HK-2 (cell line): ENCODE measurements at regions not wholly inside any gene's neighbourhood (a gene's known extent, or its start where the extent isn't known, plus 50 kb on each side); places are given as distances from the start of the nearest gene placed in this dataset.

Experiments used
- DNase-seq: peaks from one replicate; pipeline ENCODE4 v3.0.0-alpha.2; 2018; ENCODE audit not compliant: unreplicated experiment

- DNase-seq = no peak
Observed at GRCh38 chr6:133693565-133693964, 195.3 kb upstream of the TCF21 start.

DNA sequence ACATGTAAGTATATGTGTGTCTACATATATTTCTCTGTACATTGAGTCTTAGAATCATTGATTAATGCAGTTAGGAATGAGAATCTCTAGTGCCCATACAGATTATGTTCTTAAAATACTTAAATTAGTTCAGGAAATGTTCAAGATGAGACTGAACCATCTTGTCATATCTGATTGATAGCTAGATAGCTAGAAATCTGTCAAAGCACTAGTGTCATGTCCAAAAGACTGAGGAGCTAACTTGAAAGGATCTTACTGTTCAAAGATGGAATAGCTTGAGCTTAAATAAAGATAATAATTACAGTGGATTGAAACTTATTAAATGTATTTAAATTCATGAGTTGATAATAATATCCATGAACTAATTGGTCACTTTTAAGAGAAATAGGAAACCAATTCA lies 191.7 kb upstream of the TCF21 start:
- DNase-seq = no peak

GRCh38 chr6:133697666-133698065 lies 191.2 kb upstream of the TCF21 start:
- DNase-seq = no peak

GRCh38 chr6:133698272-133698671 lies 190.6 kb upstream of the TCF21 start:
- no peak for DNase-seq

GRCh38 chr6:133699741-133700385 lies 189.1 kb upstream of the TCF21 start:
- no peak for DNase-seq

DNA sequence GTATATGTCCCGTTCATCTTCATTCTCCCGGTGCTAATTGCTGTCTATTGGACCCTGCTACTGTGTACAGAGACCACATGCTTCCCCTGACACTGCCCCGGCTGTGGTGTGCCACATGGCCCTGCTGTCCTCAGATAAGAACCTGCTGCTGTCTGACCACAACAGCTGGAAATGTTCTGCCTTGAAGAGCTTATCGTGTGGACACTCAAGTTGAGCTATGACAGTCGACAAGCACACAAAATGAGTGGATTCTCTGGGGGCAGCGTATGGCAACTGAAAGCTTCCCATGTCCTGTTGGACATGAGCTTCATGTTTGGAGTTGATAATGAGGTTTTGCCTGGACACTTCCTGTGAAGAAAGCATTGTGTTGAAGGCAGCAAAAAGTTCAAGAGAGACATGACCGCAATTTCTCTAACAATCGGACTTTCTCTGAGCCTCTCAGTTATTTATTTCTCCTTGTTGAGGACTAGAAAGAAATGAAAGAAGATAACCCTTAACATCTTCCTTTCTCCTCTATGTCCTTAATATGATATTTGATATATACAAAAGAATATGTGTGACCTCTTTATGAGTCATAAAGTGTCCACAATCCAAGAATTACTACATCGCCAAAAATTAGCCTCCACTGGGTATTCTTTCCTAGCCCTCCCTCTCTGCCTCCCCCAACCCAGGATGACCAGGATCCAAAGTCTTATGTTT lies 187.1 kb upstream of the TCF21 start:
- no peak for DNase-seq

DNA sequence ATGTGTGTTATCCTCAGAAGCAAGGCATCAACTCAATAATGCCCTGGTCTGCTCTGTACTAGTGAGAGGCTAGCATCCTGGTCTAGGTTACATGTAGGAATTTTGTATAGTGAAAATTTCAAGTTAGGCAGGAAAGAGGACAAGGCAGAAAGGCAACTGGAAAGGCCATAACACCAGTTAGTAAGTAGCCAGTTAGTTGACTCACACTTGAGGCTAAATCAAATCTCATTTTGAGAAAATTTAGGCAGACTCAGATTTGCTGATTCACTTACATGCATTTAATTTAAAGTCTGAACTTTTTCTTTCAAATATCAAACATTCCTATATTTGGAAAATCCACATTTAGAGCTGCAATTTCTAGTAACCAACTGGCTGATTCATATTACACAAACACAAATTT lies 184.5 kb upstream of the TCF21 start:
- no peak for DNase-seq

- DNase-seq = no peak
Observed at GRCh38 chr6:133705066-133705465, 183.8 kb upstream of the TCF21 start.

- DNase-seq = no peak
Observed at GRCh38 chr6:133705731-133706130, 183.2 kb upstream of the TCF21 start.

- no peak for DNase-seq
Observed at GRCh38 chr6:133707456-133707855, 181.5 kb upstream of the TCF21 start.

DNA sequence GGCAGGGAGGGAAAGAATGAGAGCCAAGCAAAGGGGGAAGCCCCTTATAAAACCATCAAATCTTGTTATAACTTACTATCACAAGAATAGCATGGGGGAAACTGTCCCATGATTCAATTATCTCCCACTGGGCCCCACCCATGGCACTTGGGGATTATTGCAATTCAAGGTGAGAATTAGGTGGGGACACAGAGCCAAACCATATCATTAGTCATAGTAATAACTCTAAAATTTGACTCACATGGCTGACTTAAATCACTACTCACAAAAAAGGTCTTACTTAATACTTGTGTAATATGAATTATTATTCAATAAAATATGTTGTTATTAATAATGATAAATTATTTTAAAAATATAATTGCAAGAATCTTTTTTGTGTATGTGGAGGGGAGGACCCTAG lies 178.1 kb upstream of the TCF21 start:
- DNase-seq = no peak

- DNase-seq = no peak
Observed at GRCh38 chr6:133715270-133715669, 173.6 kb upstream of the TCF21 start.

- DNase-seq = no peak
Observed at GRCh38 chr6:133724726-133725125, 164.2 kb upstream of the TCF21 start.

- DNase-seq = no peak
Observed at GRCh38 chr6:133726188-133726587, 162.7 kb upstream of the TCF21 start.

- DNase-seq = no peak
Observed at GRCh38 chr6:133730881-133731280, 158.0 kb upstream of the TCF21 start.

DNA sequence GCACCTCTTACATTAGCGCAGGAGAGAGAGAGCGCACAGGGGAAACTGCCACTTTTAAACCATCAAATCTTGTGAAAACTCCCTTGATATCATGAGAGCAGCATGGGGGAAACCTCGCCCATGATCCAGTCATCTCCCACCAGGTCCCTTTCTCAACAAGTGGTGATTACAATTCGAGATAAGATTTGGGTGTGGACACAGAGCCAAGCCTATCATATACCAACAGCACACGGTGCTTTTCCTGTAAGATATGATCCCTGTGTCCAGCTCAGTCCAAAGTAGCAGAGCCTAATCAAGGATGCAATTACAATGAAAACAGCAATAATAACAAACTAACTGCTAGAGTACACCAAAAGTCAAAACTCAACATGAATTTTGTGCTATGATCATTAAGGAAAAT lies 148.7 kb upstream of the TCF21 start:
- DNase-seq = no peak

- DNase-seq = no peak
Observed at GRCh38 chr6:133740816-133741215, 148.1 kb upstream of the TCF21 start.

- DNase-seq = no peak
Observed at GRCh38 chr6:133741375-133741861, 147.5 kb upstream of the TCF21 start.

GRCh38 chr6:133743621-133744020 lies 145.3 kb upstream of the TCF21 start:
- no peak for DNase-seq

- DNase-seq = no peak
Observed at GRCh38 chr6:133746417-133746770, 142.5 kb upstream of the TCF21 start.

GRCh38 chr6:133748628-133749027 lies 140.3 kb upstream of the TCF21 start:
- DNase-seq = no peak

GRCh38 chr6:133749427-133749826 lies 139.5 kb upstream of the TCF21 start:
- DNase-seq = no peak

DNA sequence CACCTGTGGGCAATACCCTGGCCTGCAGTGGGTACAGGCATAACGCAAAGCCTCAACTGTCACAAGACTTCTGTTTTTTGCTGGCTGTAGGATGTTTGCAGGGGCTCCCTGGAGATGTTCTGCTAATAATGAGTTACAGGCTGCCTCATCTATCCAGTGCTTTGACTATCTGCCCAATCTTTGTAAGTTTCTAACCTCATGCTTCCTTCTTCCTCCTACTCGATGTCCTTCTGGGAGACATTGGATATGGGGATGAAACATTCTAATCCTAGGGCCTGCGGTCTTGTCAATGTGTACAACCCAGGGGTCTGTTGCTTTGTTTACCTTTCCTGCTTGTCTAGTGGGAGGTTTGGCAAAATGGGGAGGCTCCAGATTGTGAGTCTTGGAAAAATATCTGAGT lies 136.8 kb upstream of the TCF21 start:
- DNase-seq = no peak

- DNase-seq = no peak
Observed at GRCh38 chr6:133753756-133754155, 135.2 kb upstream of the TCF21 start.
